DMS 273 treated with DMSO at 0.1 percent for 48 hours (cell line): ENCODE measurements at regions not wholly inside any gene's neighbourhood (a gene's known extent, or its start where the extent isn't known, plus 50 kb on each side); places are given as distances from the start of the nearest gene placed in this dataset.

ENCODE experiments used
- DNase-seq: peaks from one replicate; lab custom pipeline; 2025; lab: John Stamatoyannopoulos, UW

- DNase-seq = no peak
Observed at GRCh38 chr22:49507607-49508292, 319.9 kb downstream of the BRD1 start.

- no peak for DNase-seq
Observed at GRCh38 chr22:49506010-49506400, 321.7 kb downstream of the BRD1 start.

GRCh38 chr22:49505337-49506009 is 322.2 kb downstream of the BRD1 start:
- no peak for DNase-seq

- DNase-seq = no peak
Observed at GRCh38 chr22:49503896-49504521, 323.7 kb downstream of the BRD1 start.

GRCh38 chr22:49503321-49503720 is 324.4 kb downstream of the BRD1 start:
- no peak for DNase-seq

- no peak for DNase-seq
Observed at GRCh38 chr22:49502126-49502826, 325.4 kb downstream of the BRD1 start.

GRCh38 chr22:49500942-49501395 is 326.7 kb downstream of the BRD1 start:
- no peak for DNase-seq

GRCh38 chr22:49500076-49500460 is 327.6 kb downstream of the BRD1 start:
- DNase-seq = no peak

GRCh38 chr22:49499433-49500075 is 328.1 kb downstream of the BRD1 start:
- DNase-seq = no peak

- no peak for DNase-seq
Observed at GRCh38 chr22:49497266-49497665, 330.4 kb downstream of the BRD1 start.

GRCh38 chr22:49494555-49494954 is 333.1 kb downstream of the BRD1 start:
- DNase-seq = no peak

GRCh38 chr22:49492741-49493251 is 334.9 kb downstream of the BRD1 start:
- no peak for DNase-seq

- DNase-seq = no peak
Observed at GRCh38 chr22:49492308-49492707, 335.4 kb downstream of the BRD1 start.

- no peak for DNase-seq
Observed at GRCh38 chr22:49491726-49492125, 335.9 kb downstream of the BRD1 start.

- DNase-seq = no peak
Observed at GRCh38 chr22:49491221-49491635, 336.4 kb downstream of the BRD1 start.

GRCh38 chr22:49490692-49491091 is 337.0 kb downstream of the BRD1 start:
- DNase-seq = no peak

GRCh38 chr22:49489821-49490220 is 337.9 kb downstream of the BRD1 start:
- no peak for DNase-seq

- DNase-seq = no peak
Observed at GRCh38 chr22:49488943-49489342, 338.7 kb downstream of the BRD1 start.

GRCh38 chr22:49487950-49488349 is 339.7 kb downstream of the BRD1 start:
- DNase-seq = no peak

- no peak for DNase-seq
Observed at GRCh38 chr22:49486225-49486624, 341.4 kb downstream of the BRD1 start.

GRCh38 chr22:49483946-49484345 is 343.7 kb downstream of the BRD1 start:
- DNase-seq = no peak
